ENCODE measurements at regions not wholly inside any gene's neighbourhood (a gene's known extent, or its start where the extent isn't known, plus 50 kb on each side); places are given as distances from the start of the nearest gene placed in this dataset.

- TF ChIP-seq CTCF (IDR thresholded peaks at IDR 0.05): no peak
- TF ChIP-seq POLR2A (IDR thresholded peaks at IDR 0.05; ENCODE audit: low read depth): no peak
- no peak for TF ChIP-seq POLR2AphosphoS5 (IDR thresholded peaks at IDR 0.05)
- no peak for TF ChIP-seq EP300 (IDR thresholded peaks at IDR 0.05)
Observed at GRCh38 chr17:77824780-77825280, 133.7 kb upstream of the TNRC6C start.
